Aorta (tissue), 5 donors: ENCODE measurements at regions not wholly inside any gene's neighbourhood (a gene's known extent, or its start where the extent isn't known, plus 50 kb on each side); places are given as distances from the start of the nearest gene placed in this dataset.
"Not testable (repeated sequence)": the region's sequence is repeated elsewhere in the genome, so short reads cannot be mapped to it uniquely, and the experiment has no call there.

Source experiments
- ATAC-seq: fragments of 200-7000 bp; cut with Tn5 transposase; one replicate; pipeline ENCODE4 v1.9.1; 2022; ENCODE audit warnings: moderate library complexity; ENCODE audit not compliant: low FRiP score
- DNase-seq, 2 donors: peaks; one replicate each; pipeline ENCODE4 v3.0.0-alpha.2; 2020
- H3K27ac ChIP-seq, 2 donors: one replicate each; pipeline ENCODE4 v1.5.1; 2013; ENCODE audit warnings: low read length in 2 of 2, mild to moderate bottlenecking in 2 of 2, moderate library complexity in 2 of 2, control low read depth in 1 of 2, inconsistent platforms in 1 of 2, low read depth in 1 of 2
- H3K27me3 ChIP-seq, 2 donors: one replicate each; pipeline ENCODE4 v1.6.1; 2013; ENCODE audit warnings: control low read depth in 1 of 2, low read length in 1 of 2, mild to moderate bottlenecking in 1 of 2, moderate library complexity in 1 of 2; ENCODE audit not compliant: insufficient read depth in 2 of 2, control insufficient read depth in 1 of 2
- H3K36me3 ChIP-seq, 2 donors: one replicate each; pipeline ENCODE4 v1.6.1; 2013; ENCODE audit warnings: control low read depth in 1 of 2, low read length in 1 of 2, mild to moderate bottlenecking in 1 of 2; ENCODE audit not compliant: insufficient read depth in 2 of 2, control insufficient read depth in 1 of 2
- H3K4me1 ChIP-seq, 2 donors: one replicate each; pipeline ENCODE4 v1.6.1; 2013; ENCODE audit warnings: low read length in 2 of 2, control low read depth in 1 of 2, mild to moderate bottlenecking in 1 of 2, moderate library complexity in 1 of 2; ENCODE audit not compliant: insufficient read depth in 2 of 2, control insufficient read depth in 1 of 2
- H3K4me3 ChIP-seq, 2 donors: one replicate each; pipeline ENCODE4 v1.5.1; 2013; ENCODE audit warnings: low read length in 2 of 2, control low read depth in 1 of 2, mild to moderate bottlenecking in 1 of 2
- H3K9me3 ChIP-seq: one replicate; pipeline ENCODE4 v1.6.1; 2013; ENCODE audit warnings: mild to moderate bottlenecking, low read length; ENCODE audit not compliant: control insufficient read depth
- WGBS, 2 donors: extraction: QIAGEN DNeasy Blood & Tissue Kit; methylation state at CpG; one replicate each; pipeline ENCODE4 v1.1.7; 2013; 5-methylcytosine and 5-hydroxymethylcytosine counted together
- intact Hi-C, 2 donors: fragments of 100-400 bp; cut with DNase I; formaldehyde crosslinking; loops; one replicate each; pipeline versions ENCODE4 v1.14.2 to v1.15.0; 2022
- donor health status: healthy with polysubstance abuse.
- donor health status: Bipolar disorder and iron deficiency.
- donor health status: DM: no; HTN: no; CAD: no.
- donor health status: DM: no; HTN: no; CAD: no.
- donor health status: DM: yes; HTN: yes; CAD: no.

- H3K9me3 ChIP-seq, result no peaks in the 10 kb centered on the region
Observed at GRCh38 chr3:104032283-104032682, 1334.4 kb upstream of the ALCAM start.

GRCh38 chr3:104040896-104041295 lies 1325.8 kb upstream of the ALCAM start:
- DNase-seq (no peak), ATAC-seq (no peak)
- no peaks in the 10 kb centered on the region for H3K9me3 ChIP-seq

More at GRCh38 chr3:104032283-104032682, 1334.4 kb upstream of the ALCAM start:
- no peak overlapping the region for H3K4me3 ChIP-seq
- intact Hi-C loops, result no loop called here
- H3K36me3 ChIP-seq, result no peaks in the 10 kb centered on the region
- DNase-seq (no peak), ATAC-seq (no peak)
- H3K27me3 ChIP-seq, result no peaks in the 10 kb centered on the region
- no peak overlapping the region for H3K27ac ChIP-seq
- no peaks in the 10 kb centered on the region for H3K4me1 ChIP-seq

GRCh38 chr3:104043001-104043543 lies 1323.6 kb upstream of the ALCAM start:
- H3K4me3 ChIP-seq, H3K27me3 ChIP-seq, H3K9me3 ChIP-seq, intact Hi-C loops, H3K4me1 ChIP-seq, H3K27ac ChIP-seq, H3K36me3 ChIP-seq, ATAC-seq, DNase-seq: not testable (repeated sequence)
- 90 to 91% methylated on average over 5 of the region's 5 CpGs for WGBS, 2 donors

More at GRCh38 chr3:104040896-104041295, 1325.8 kb upstream of the ALCAM start:
- no peaks in the 10 kb centered on the region for H3K4me1 ChIP-seq
- no peak overlapping the region for H3K27ac ChIP-seq
- H3K4me3 ChIP-seq, result no peak overlapping the region
- no peaks in the 10 kb centered on the region for H3K27me3 ChIP-seq
- intact Hi-C loops, result no loop called here
- no peaks in the 10 kb centered on the region for H3K36me3 ChIP-seq

GRCh38 chr3:104044002-104044401 lies 1322.7 kb upstream of the ALCAM start:
- ATAC-seq, result no peak

GRCh38 chr3:104066658-104067057 lies 1300.1 kb upstream of the ALCAM start:
- 55 to 68% methylated on average over 2 of the region's 2 CpGs for WGBS, 2 donors
- intact Hi-C loops, result no loop called here

More at GRCh38 chr3:104044002-104044401, 1322.7 kb upstream of the ALCAM start:
- Histone ChIP-seq H3K4me1 (no peaks in the 10 kb centered on the region), H3K4me3 (no peak overlapping the region), H3K36me3 (no peaks in the 10 kb centered on the region), H3K27ac (no peak overlapping the region), H3K9me3 (no peaks in the 10 kb centered on the region), H3K27me3 (no peaks in the 10 kb centered on the region)
- intact Hi-C loops, result no loop called here
- no peak for DNase-seq
- 83 to 87% methylated on average over 1 of the region's 1 CpG for WGBS, 2 donors

GRCh38 chr3:104069114-104069513 lies 1297.6 kb upstream of the ALCAM start:
- Histone ChIP-seq H3K27ac (no peak overlapping the region), H3K27me3 (no peaks in the 10 kb centered on the region), H3K9me3 (no peaks in the 10 kb centered on the region), H3K4me1 (no peaks in the 10 kb centered on the region), H3K4me3 (no peak overlapping the region), H3K36me3 (no peaks in the 10 kb centered on the region)
- DNase-seq (no peak), ATAC-seq (no peak)
- WGBS, 2 donors, result 74 to 75% methylated on average over 3 of the region's 3 CpGs
- intact Hi-C loops, result no loop called here

More at GRCh38 chr3:104066658-104067057, 1300.1 kb upstream of the ALCAM start:
- Histone ChIP-seq H3K36me3 (no peaks in the 10 kb centered on the region), H3K27ac (no peak overlapping the region), H3K4me3 (no peak overlapping the region), H3K27me3 (no peaks in the 10 kb centered on the region), H3K4me1 (no peaks in the 10 kb centered on the region), H3K9me3 (no peaks in the 10 kb centered on the region)
- no peak for DNase-seq
- no peak for ATAC-seq

GRCh38 chr3:104070906-104071305 lies 1295.8 kb upstream of the ALCAM start:
- Histone ChIP-seq H3K36me3 (no peaks in the 10 kb centered on the region), H3K27me3 (no peaks in the 10 kb centered on the region), H3K27ac (no peak overlapping the region), H3K9me3 (no peaks in the 10 kb centered on the region), H3K4me1 (no peaks in the 10 kb centered on the region), H3K4me3 (no peak overlapping the region)
- no peak for DNase-seq
- ATAC-seq, result no peak
- 29 to 50% methylated on average over 1 of the region's 1 CpG for WGBS, 2 donors
- intact Hi-C loops, result no loop called here

- no peaks in the 10 kb centered on the region for H3K27me3 ChIP-seq
- no peaks in the 10 kb centered on the region for H3K4me1 ChIP-seq
- intact Hi-C loops, result no loop called here
- no peaks in the 10 kb centered on the region for H3K36me3 ChIP-seq
- DNase-seq, result no peak
- ATAC-seq, result no peak
- H3K27ac ChIP-seq, result no peak overlapping the region
- no peak overlapping the region for H3K4me3 ChIP-seq
- no peaks in the 10 kb centered on the region for H3K9me3 ChIP-seq
- WGBS, 2 donors, result 38 to 49% methylated on average over 1 of the region's 1 CpG
Observed at GRCh38 chr3:104080088-104080626, 1286.6 kb upstream of the ALCAM start.

- H3K4me1 ChIP-seq, result no peaks in the 10 kb centered on the region
- no peaks in the 10 kb centered on the region for H3K27me3 ChIP-seq
- no peak for ATAC-seq
- no peak overlapping the region for H3K4me3 ChIP-seq
- no peaks in the 10 kb centered on the region for H3K9me3 ChIP-seq
- no peaks in the 10 kb centered on the region for H3K36me3 ChIP-seq
- intact Hi-C loops, result no loop called here
- no peak overlapping the region for H3K27ac ChIP-seq
- DNase-seq, result no peak
Observed at GRCh38 chr3:104088738-104089137, 1278.0 kb upstream of the ALCAM start.
